SIG-M5 (cell line): ENCODE measurements at regions not wholly inside any gene's neighbourhood (a gene's known extent, or its start where the extent isn't known, plus 50 kb on each side); places are given as distances from the start of the nearest gene placed in this dataset.

Experiments used
- DNase-seq: peaks from one replicate; lab custom pipeline; 2025; lab: John Stamatoyannopoulos, UW

DNA sequence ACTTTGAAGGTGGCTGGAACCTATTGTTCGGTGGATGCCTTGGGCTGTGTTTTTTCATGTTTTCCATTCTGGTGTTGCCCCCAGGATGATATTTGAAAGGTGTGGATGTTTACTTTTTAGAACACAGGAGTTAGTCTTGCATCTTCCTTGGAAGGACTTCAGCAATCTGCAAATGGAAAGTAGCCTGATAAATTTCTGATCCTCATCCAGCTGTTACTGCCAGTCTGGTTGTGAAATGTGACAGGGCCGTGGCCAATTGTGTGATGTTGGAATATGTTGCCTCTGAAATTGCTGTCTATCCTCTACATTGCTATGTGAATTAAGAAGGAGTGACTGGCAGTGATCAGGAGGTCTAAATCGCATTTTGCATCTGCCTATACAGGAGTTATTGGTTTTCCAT, 382.5 kb upstream of the C2CD4B start:
- no peak for DNase-seq

DNA sequence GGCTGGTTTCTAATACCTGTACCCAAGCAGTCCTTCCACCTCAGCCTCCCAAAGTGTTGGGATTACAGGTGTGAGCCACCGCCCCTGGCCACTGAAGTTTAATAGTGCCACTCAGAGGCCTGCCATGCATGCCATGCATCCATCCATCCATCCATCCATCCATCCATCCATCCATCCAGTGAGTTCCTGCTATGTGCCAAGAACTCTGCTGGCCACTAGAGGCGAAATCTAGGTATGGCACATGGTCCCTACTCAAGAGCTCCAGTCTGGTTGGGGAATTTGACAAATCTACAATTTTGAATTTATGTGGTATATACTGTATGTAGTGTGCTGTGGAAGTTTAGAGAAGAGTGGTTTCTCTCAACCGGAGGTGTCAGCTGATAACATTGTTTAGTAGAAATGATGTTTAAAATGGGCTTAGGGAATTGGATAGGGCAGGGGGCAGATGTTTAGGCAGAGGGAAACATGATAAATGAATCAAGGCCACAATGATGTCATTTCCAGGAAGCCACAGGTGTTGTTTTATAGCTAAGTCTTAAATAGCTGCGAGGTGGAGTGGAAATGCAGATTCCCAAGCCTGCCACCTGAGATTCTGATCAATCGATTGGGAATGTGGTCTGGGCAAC, 384.4 kb upstream of the C2CD4B start:
- DNase-seq: no peak

DNA sequence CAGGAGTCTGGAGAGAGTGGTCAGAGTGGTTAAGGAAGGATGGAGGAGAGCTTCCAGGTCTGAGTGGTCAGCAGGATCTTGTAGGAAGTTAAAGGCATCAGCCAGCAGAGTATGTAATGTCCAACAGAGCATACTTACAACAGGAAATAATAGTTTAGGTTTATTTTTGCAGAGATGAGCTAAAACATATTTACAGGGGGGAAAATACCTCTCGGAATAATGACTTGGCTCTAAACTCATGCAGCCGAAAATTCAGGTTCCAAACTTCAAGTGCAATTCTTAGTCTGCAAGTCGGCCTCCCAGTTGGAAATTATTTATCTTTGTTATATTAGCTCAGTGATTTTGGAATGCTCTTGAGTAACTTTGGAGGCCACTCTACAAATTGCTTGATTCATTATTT, 385.0 kb upstream of the C2CD4B start:
- no peak for DNase-seq

GRCh38 chr15:62552444-62552843, 387.4 kb upstream of the C2CD4B start:
- no peak for DNase-seq

DNA sequence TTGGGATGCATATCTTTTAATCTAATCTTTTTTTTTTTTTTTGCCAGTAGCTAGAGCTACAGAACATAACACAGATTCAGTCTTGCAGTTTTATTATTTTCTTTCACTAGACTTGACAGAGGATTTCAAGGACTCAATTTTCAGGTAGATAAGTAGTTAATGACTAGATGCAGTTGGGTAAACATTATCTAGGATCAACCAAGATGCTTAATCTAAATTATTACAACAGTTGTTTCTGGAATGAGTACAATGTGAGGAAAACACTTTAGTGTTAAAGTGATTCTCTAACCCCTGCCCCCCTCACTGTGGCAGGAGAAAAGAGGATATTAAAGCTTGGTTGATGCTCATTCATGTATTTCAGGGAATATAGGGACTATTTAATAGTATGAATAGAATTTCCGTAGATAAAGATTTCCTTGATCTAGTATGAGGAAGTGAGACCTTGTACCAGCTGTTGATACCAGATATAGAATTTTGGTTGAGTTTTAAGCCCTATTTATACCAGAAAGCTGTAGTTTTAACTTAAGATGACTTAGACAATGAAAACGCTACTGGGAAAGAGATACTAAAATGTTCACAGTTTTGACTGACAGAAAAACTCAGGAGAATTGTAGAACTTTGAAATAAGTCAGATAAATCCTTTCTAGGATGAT, 389.0 kb upstream of the C2CD4B start:
- DNase-seq: no peak

DNA sequence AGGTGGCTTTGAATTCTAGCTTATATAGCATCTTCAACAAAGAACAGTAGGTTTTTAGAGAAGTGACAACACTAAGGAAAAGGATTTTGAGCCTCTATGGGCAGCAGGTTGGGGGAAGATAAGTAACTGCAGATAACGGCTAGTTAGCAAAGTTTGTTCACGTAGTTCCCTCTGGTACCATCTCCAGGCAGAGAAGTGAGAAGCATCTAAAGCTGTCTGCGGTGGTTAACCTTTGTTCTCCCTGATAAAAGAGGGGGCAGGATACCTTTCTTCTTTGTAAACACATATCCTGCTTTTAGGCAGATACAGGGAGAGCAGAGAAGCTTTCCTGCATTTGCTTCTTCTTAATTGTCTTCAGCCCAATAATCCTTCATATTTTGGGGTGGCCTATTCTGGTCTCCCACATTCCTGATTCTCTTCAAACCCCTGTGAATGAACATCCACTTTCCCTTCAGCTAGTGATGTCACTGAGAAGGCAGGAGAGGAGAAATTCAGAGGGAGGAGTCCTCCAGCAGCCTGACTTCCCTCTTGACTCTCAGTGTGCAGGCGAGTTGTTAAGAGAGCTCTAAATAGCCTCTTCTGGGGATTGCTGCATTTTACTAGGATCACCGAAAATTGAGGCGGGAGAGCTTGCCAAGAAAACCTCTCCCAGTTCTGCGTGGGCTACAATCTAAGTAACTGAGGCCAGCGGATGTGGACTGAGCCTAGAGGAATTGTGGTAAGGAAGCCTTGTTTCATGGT, 393.7 kb upstream of the C2CD4B start:
- DNase-seq: no peak

DNA sequence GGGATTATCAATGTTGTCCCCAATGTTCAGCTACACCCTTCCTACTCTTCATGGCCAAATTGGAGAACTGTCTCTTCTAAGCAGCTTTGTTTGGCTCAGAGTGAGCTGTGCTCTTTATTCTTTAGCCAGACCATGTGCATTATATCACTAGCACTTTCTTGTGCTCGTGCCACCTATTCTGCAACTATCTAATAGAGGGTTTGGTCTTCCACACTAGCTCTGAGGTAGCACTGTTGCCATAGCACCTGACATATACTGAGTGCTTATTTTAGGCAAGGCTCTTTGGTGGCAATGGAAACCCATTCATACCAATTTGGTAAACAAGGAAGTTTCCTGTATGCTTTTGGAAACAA, 394.3 kb upstream of the C2CD4B start:
- no peak for DNase-seq

- no peak for DNase-seq
Observed at GRCh38 chr15:62561059-62561519, 396.0 kb upstream of the C2CD4B start.

DNA sequence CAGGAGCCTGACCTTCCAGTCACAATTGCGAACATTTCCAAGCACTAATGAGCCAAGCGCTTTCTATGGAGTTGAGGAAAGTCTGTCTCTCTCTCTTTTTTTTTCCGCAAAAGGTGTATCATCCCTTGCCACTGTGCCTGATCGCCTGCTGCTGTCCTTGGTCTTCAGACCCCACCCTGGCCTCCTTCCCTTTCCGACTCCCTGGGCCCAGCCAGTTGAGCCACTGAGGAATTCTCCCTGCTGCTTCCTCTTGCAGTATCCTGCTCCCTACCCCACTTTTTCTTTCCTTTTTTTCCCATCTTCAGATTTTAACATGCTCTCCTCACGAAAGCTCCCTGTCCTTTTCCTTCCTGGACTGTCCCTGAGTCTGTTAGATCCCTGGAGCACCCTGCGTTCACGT, 396.5 kb upstream of the C2CD4B start:
- no peak for DNase-seq

DNA sequence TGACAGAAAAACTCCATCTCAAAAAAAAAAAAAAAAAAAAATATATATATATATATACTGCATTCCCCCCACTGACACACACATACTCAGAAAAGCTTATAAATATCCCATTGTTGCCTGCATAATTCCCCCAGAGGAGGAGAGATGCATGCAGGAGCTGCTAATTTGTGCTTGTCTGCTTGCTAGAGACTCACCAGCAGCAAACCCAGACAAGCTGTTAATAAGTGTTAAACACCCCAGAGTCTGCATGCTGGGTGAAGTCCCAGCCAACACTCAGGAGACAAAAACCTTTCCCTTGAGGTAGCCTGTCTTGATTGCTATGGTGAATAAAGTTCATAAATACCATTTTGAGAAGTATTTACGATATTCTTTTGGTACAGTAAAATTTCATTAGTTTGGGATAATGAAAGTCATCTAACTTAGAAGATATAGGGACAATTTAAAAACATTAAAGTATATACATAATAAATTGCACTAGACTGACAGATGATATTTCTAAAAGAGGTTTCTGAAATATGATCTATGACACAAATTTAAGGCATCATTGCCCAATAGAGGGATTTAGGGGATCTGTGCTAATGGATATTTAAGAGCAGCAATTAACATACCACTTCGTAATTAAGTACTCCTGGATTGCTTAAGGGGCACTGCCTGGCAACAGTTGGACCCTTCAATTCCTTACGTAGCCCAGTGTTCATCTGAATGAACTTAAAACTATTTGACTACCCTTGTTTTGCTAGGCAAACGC, 400.0 kb upstream of the C2CD4B start:
- no peak for DNase-seq

GRCh38 chr15:62565634-62566026, 400.5 kb upstream of the C2CD4B start:
- no peak for DNase-seq

GRCh38 chr15:62566248-62566647, 401.2 kb upstream of the C2CD4B start:
- no peak for DNase-seq

GRCh38 chr15:62567501-62567900, 402.4 kb upstream of the C2CD4B start:
- DNase-seq: no peak

- no peak for DNase-seq
Observed at GRCh38 chr15:62568004-62568403, 402.9 kb upstream of the C2CD4B start.

GRCh38 chr15:62568702-62569101, 403.6 kb upstream of the C2CD4B start:
- DNase-seq: no peak

GRCh38 chr15:62569460-62570404, 404.6 kb upstream of the C2CD4B start:
- no peak for DNase-seq

GRCh38 chr15:62570405-62570783, 405.3 kb upstream of the C2CD4B start:
- DNase-seq: no peak

DNA sequence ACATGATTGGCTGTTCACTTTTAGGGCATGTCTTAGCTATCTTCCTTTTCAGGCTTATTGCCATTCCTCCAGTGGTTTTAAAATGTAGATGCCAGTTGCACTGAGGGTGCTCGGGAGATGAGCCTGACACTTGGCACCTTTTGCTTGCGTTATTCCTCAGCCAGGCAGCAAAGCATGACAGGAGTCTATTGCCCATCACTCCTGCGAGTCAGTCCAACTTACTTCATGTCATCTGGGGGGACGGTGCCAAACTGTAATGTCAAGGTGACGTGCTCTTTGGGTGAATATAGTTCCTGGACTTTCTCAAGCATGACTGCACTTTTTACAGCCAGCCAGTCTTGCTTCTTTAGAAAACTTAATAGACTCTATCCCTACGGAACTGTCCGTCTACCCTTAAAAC, 406.0 kb upstream of the C2CD4B start:
- no peak for DNase-seq

DNA sequence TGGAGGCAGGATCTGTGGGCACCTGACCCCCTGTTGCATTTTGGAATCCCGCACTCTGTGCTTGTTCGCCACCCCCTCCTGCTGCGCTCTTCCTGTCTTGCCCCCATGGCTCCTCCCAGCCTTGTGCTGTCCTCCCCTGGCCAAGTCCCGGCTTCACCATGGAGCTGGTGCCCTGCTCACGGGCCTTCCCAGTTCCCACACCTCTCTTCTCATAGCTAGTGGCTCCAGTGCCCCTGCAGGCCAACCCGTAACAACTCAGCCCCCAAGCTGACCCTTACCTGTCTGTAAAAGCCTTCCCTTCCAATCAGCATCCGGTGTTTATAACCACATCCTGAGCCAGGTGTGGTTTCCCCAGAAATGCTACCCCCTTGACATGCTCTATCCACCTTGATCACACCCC, 407.7 kb upstream of the C2CD4B start:
- DNase-seq: no peak

DNA sequence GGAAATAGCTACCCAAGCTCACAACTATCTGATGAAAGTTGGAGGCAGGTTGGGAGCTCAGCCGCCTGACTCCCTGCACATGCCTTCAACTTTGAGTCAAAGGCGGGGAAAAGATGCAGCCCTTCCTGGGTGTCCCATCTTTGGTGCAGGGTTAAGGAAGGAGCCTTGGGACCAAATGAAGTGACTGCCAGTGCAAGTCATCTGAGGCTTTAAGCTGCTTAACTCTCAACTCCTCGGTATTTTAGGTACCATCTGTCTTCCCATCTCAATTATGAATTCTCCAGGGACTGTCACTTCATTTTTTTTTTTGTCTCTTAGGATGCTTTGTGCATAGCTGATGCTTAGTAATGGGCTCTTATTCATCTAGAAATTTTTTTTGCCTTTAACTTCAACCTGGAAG, 408.8 kb upstream of the C2CD4B start:
- no peak for DNase-seq

GRCh38 chr15:62578546-62578945, 413.5 kb upstream of the C2CD4B start:
- no peak for DNase-seq

DNA sequence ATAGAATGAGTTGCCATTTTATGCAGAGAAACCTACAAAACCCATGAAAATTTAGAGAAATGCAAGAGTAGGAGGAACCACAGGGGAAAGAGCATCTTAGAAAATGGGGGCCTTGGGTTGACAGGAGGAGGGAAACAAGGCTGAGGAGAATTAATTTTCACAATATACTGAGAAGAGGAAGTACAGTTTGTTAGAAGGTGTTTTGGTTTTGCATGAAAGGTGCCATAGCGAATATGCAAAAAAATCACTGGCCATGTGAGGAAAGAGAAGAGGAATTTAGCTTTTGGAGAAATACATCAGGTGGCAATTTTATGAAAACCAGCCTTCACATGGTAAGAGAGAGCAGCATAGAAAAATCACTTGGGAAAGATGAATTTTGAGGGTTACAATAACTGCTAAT, 413.9 kb upstream of the C2CD4B start:
- DNase-seq: no peak
